ENCODE measurements at regions not wholly inside any gene's neighbourhood (a gene's known extent, or its start where the extent isn't known, plus 50 kb on each side); places are given as distances from the start of the nearest gene placed in this dataset.
A peak's percentile ranks its signal among the peaks of the same experiment; 100 is the strongest.
"Not testable (repeated sequence)": the region's sequence is repeated elsewhere in the genome, so short reads cannot be mapped to it uniquely, and the experiment has no call there.

- Mint-ChIP-seq H3K9me3 (peaks cover 19% of the 10 kb centered on the region), H3K27ac (no peak overlapping the region), H3K4me1 (ENCODE audit: low read depth) (no peaks in the 10 kb centered on the region), H3K27me3 (ENCODE audit: insufficient read depth) (peaks cover 14% of the 10 kb centered on the region), H3K36me3 (ENCODE audit: low read depth) (no peaks in the 10 kb centered on the region), H3K4me3 (no peak overlapping the region)
- intact Hi-C loops (cut with micrococcal nuclease) = no loop called here
- no peak for DNase-seq (ENCODE audit: low spot score)
Observed at GRCh38 chr5:174971210-174971609, 246.8 kb downstream of the MSX2 start.

DNA sequence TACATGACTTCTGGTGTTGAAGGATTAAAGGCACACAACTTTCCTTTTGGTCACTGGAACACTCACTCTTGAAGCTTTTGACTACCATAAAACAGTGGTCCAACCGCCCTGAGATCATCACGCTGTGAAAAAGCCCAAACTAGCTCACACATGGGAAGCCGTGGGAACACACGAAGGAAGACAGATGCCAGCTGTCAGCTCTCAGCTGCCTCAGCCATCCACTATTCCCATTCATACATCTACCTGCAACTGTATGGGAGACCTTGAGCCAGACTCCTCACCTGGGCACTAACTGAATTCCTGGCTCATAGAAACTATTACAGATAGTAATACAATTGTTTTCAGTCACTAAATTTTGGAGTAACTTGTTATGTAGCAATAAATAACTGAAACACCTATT is 246.1 kb downstream of the MSX2 start:
- Mint-ChIP-seq H3K27me3 (ENCODE audit: insufficient read depth) (peaks cover 12% of the 10 kb centered on the region), H3K4me3 (no peak overlapping the region), H3K27ac (no peak overlapping the region), H3K36me3 (ENCODE audit: low read depth) (no peaks in the 10 kb centered on the region), H3K4me1 (ENCODE audit: low read depth) (no peaks in the 10 kb centered on the region), H3K9me3 (peaks cover 22% of the 10 kb centered on the region)
- intact Hi-C loops (cut with micrococcal nuclease) = no loop called here
- no peak for DNase-seq (ENCODE audit: low spot score)

DNA sequence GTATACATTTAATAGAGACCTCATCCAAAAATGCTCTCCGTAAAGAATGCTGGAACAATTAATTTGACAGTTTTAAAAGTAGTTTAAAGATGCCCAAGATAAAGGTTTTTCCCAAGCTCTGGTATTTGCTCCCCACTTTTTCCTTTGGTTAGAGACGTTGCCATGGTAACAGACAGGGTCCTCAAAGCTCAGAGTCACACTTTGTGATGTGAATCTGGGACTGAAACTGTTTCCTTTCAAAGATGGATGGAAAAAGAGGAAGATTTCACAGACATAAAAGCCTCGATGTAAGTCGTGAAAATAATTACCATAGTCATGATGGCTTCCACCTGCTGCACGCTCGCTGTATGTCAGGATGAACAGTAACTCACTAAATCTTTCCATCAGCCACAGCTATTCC is 229.5 kb downstream of the MSX2 start:
- intact Hi-C loops (cut with micrococcal nuclease) = loop anchor here (5.0 kb wide), 2 partner anchors 743 to 763 kb away; no protein-coding TSS in a partner anchor
- H3K27ac Mint-ChIP-seq = no peak overlapping the region
- no peak for DNase-seq (ENCODE audit: low spot score)
- H3K36me3 Mint-ChIP-seq (ENCODE audit: low read depth) = no peaks in the 10 kb centered on the region
- H3K27me3 Mint-ChIP-seq (ENCODE audit: insufficient read depth) = peaks cover 8% of the 10 kb centered on the region
- no peak overlapping the region for H3K4me3 Mint-ChIP-seq
- no peaks in the 10 kb centered on the region for H3K4me1 Mint-ChIP-seq (ENCODE audit: low read depth)
- no peaks in the 10 kb centered on the region for H3K9me3 Mint-ChIP-seq

DNA sequence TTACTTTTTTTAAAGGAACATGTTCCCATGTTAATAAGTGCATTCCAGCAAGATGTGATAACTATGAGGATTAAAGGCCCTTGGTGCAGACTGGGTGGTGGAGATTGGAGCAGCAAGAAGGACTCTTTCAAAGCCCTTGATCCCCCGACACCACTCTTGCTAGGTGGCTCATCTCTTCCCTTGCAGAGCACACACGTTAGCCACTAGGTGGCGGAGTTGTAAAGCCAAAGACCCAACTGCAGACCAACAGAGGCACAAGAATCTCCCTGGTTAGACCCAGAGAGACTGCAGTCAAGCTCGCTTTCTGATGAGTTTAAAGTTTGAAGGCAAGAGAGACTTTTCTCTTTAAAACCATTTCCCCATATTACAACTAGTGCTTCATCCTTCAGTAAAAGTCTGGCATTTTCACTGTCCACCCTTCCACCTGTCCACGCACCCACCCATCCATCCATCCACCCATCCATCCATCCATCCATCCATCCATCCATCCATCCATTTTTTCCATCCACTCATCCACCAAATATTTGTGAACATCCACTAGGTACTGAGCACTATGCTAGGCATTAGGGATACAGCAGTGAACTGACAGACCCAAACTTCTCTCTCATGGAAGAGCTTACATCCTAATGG is 226.9 kb downstream of the MSX2 start:
- Mint-ChIP-seq H3K36me3 (ENCODE audit: low read depth) (no peaks in the 10 kb centered on the region), H3K4me1 (ENCODE audit: low read depth) (no peaks in the 10 kb centered on the region), H3K27ac (no peak overlapping the region), H3K27me3 (ENCODE audit: insufficient read depth) (peaks cover 8% of the 10 kb centered on the region), H3K4me3 (no peak overlapping the region), H3K9me3 (no peaks in the 10 kb centered on the region)
- intact Hi-C loops (cut with micrococcal nuclease) = loop anchor here (1.0 to 5.0 kb wide), 5 partner anchors 493 to 766 kb away; partner anchors contain the start of gene DRD1
- peak; percentile 21 for DNase-seq (ENCODE audit: low spot score)

DNA sequence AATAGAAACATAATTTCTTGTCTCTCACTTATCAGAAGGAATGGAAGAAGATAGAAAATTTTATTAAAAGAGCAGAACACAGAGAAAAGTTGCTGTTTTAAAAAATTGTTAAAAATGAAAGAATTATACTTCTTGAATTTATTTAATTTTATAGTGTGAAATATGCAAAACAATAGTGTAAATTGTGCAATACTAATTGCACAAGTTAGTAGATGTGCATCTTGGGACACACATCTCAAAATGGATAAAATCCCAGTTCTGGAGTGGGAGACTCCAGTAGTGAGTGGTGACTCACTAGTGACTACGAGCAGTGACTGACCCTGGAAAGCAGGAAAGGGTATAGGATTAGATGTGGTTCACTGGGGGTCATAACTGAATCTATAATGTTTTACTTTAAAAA is 223.2 kb downstream of the MSX2 start:
- intact Hi-C loops (cut with micrococcal nuclease) = no loop called here
- no peaks in the 10 kb centered on the region for H3K9me3 Mint-ChIP-seq
- H3K27ac Mint-ChIP-seq = no peak overlapping the region
- DNase-seq (ENCODE audit: low spot score) = no peak
- no peaks in the 10 kb centered on the region for H3K36me3 Mint-ChIP-seq (ENCODE audit: low read depth)
- H3K4me1 Mint-ChIP-seq (ENCODE audit: low read depth) = no peaks in the 10 kb centered on the region
- H3K4me3 Mint-ChIP-seq = no peak overlapping the region
- peaks cover 8% of the 10 kb centered on the region for H3K27me3 Mint-ChIP-seq (ENCODE audit: insufficient read depth)

- DNase-seq (ENCODE audit: low spot score) = no peak
- H3K4me1 Mint-ChIP-seq (ENCODE audit: low read depth) = no peaks in the 10 kb centered on the region
- H3K27me3 Mint-ChIP-seq (ENCODE audit: insufficient read depth) = peaks cover 5% of the 10 kb centered on the region
- H3K36me3 Mint-ChIP-seq (ENCODE audit: low read depth) = no peaks in the 10 kb centered on the region
- no peak overlapping the region for H3K27ac Mint-ChIP-seq
- H3K9me3 Mint-ChIP-seq = no peaks in the 10 kb centered on the region
- no peak overlapping the region for H3K4me3 Mint-ChIP-seq
- intact Hi-C loops (cut with micrococcal nuclease) = no loop called here
Observed at GRCh38 chr5:174945853-174946252, 221.5 kb downstream of the MSX2 start.

- no peak overlapping the region for H3K4me3 Mint-ChIP-seq
- peaks cover 5% of the 10 kb centered on the region for H3K27me3 Mint-ChIP-seq (ENCODE audit: insufficient read depth)
- H3K9me3 Mint-ChIP-seq = no peaks in the 10 kb centered on the region
- no peaks in the 10 kb centered on the region for H3K4me1 Mint-ChIP-seq (ENCODE audit: low read depth)
- intact Hi-C loops (cut with micrococcal nuclease) = no loop called here
- H3K27ac Mint-ChIP-seq = no peak overlapping the region
- no peaks in the 10 kb centered on the region for H3K36me3 Mint-ChIP-seq (ENCODE audit: low read depth)
- DNase-seq (ENCODE audit: low spot score) = no peak
Observed at GRCh38 chr5:174943785-174944184, 219.4 kb downstream of the MSX2 start.

- H3K9me3 Mint-ChIP-seq; H3K4me1 Mint-ChIP-seq (ENCODE audit: low read depth); H3K27me3 Mint-ChIP-seq (ENCODE audit: insufficient read depth); DNase-seq (ENCODE audit: low spot score); intact Hi-C loops (cut with micrococcal nuclease); H3K27ac Mint-ChIP-seq; H3K4me3 Mint-ChIP-seq; H3K36me3 Mint-ChIP-seq (ENCODE audit: low read depth): not testable (repeated sequence)
Observed at GRCh38 chr5:174943002-174943401, 218.6 kb downstream of the MSX2 start.

- intact Hi-C loops (cut with micrococcal nuclease) = loop anchor here (2.0 kb wide), 1 partner anchor 519 kb away; no protein-coding TSS in a partner anchor
- no peak overlapping the region for H3K4me3 Mint-ChIP-seq
- no peaks in the 10 kb centered on the region for H3K36me3 Mint-ChIP-seq (ENCODE audit: low read depth)
- peaks cover 1% of the 10 kb centered on the region for H3K27me3 Mint-ChIP-seq (ENCODE audit: insufficient read depth)
- no peaks in the 10 kb centered on the region for H3K4me1 Mint-ChIP-seq (ENCODE audit: low read depth)
- H3K27ac Mint-ChIP-seq = no peak overlapping the region
- H3K9me3 Mint-ChIP-seq = no peaks in the 10 kb centered on the region
- DNase-seq (ENCODE audit: low spot score) = no peak
Observed at GRCh38 chr5:174937201-174938123, 213.1 kb downstream of the MSX2 start.

DNA sequence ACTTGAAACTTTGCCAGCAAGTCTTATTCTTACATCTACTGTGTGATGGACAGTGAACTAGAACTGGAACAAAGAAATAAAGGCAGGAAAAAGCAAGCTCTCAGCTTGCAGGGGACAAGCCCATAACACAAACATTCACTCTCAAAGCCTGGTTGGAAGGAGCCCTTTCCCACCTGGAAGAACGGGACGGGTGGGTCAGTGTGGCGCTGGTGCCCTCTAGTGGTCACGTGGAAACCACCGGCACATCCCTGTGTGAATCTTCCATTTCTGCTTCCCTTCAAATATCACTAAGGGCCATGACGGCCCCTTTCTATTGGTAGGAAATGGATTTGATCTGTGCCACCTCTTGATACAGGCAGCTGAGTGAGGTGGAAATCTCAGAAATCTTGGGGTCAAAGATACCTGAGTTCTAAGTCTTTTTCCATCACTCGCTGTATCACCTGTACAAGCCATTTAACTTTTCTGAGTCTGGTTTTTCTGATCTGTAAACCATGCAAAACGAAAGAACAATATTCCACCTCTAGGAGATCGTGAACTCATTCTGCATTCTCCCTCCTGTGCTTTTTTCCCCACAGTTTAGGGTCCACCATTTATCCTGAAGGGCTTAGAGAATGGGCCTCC is 211.6 kb downstream of the MSX2 start:
- no peak overlapping the region for H3K27ac Mint-ChIP-seq

GRCh38 chr5:174931033-174931432 is 206.7 kb downstream of the MSX2 start:
- H3K36me3 Mint-ChIP-seq (ENCODE audit: low read depth); H3K27me3 Mint-ChIP-seq (ENCODE audit: insufficient read depth); H3K9me3 Mint-ChIP-seq; H3K4me1 Mint-ChIP-seq (ENCODE audit: low read depth); DNase-seq (ENCODE audit: low spot score); H3K4me3 Mint-ChIP-seq; intact Hi-C loops (cut with micrococcal nuclease); H3K27ac Mint-ChIP-seq: not testable (repeated sequence)

More for the DNA sequence above, 211.6 kb downstream of the MSX2 start:
- intact Hi-C loops (cut with micrococcal nuclease) = loop anchor here (1.0 to 2.0 kb wide), 2 partner anchors 26 to 517 kb away; no protein-coding TSS in a partner anchor
- Mint-ChIP-seq H3K36me3 (ENCODE audit: low read depth) (no peaks in the 10 kb centered on the region), H3K9me3 (no peaks in the 10 kb centered on the region), H3K4me1 (ENCODE audit: low read depth) (no peaks in the 10 kb centered on the region), H3K4me3 (no peak overlapping the region), H3K27me3 (ENCODE audit: insufficient read depth) (peaks cover 1% of the 10 kb centered on the region)
- no peak for DNase-seq (ENCODE audit: low spot score)

GRCh38 chr5:174925586-174925985 is 201.2 kb downstream of the MSX2 start:
- no peaks in the 10 kb centered on the region for H3K36me3 Mint-ChIP-seq (ENCODE audit: low read depth)

DNA sequence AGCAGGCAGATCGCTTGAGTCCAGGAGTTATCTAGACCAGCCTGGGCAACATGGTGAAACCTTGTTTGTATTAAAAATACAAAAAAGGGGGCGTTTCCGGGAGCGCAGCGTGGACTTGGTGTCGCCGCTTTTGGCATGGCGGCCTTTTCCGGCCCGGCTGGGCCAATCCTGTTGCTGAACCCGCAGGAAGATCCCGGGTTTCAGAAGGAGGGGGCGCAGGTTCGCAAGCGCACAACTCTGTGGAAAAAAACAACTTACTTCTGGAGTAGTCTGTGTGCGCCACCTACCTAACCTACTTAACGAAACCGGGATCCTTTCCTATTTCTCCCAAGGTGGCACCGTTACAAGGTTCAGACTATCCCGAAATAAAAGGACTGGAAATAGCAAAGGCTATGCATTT is 198.6 kb downstream of the MSX2 start:
- no peaks in the 10 kb centered on the region for H3K4me1 Mint-ChIP-seq (ENCODE audit: low read depth)
- peaks cover 4% of the 10 kb centered on the region for H3K27me3 Mint-ChIP-seq (ENCODE audit: insufficient read depth)
- no peaks in the 10 kb centered on the region for H3K36me3 Mint-ChIP-seq (ENCODE audit: low read depth)
- no peak overlapping the region for H3K4me3 Mint-ChIP-seq
- no peak for DNase-seq (ENCODE audit: low spot score)
- intact Hi-C loops (cut with micrococcal nuclease) = no loop called here
- H3K27ac Mint-ChIP-seq = no peak overlapping the region
- no peaks in the 10 kb centered on the region for H3K9me3 Mint-ChIP-seq

More at GRCh38 chr5:174925586-174925985, 201.2 kb downstream of the MSX2 start:
- no peaks in the 10 kb centered on the region for H3K9me3 Mint-ChIP-seq
- H3K27me3 Mint-ChIP-seq (ENCODE audit: insufficient read depth) = peaks cover 1% of the 10 kb centered on the region
- H3K27ac Mint-ChIP-seq = no peak overlapping the region
- intact Hi-C loops (cut with micrococcal nuclease) = no loop called here
- H3K4me3 Mint-ChIP-seq = no peak overlapping the region
- no peaks in the 10 kb centered on the region for H3K4me1 Mint-ChIP-seq (ENCODE audit: low read depth)
- no peak for DNase-seq (ENCODE audit: low spot score)

Measured in activated T-helper 1 cell treated with anti-CD3 and anti-CD28 coated beads, Interleukin-12 subunit alpha, Interleukin-12 subunit beta, Interleukin-2, Interleukin-4 antibody, amounts not matched to agents 30 ng/mL and 10 ng/mL and 1 ng/mL, durations not matched to agents 14 hours and 24 hours and 36 hours (primary cell).